OCI-LY1 (cell line): ENCODE measurements at regions not wholly inside any gene's neighbourhood (a gene's known extent, or its start where the extent isn't known, plus 50 kb on each side); places are given as distances from the start of the nearest gene placed in this dataset.

ENCODE experiments used
- EZH2 ChIP-seq: fragments of 200-600 bp; sonication (generic), shearing (Covaris generic); IDR thresholded peaks from 2 replicates; pipeline ENCODE4 v1.8.0; 2017; ENCODE audit warnings: borderline replicate concordance, mixed run types, mild to moderate bottlenecking, antibody characterized with exemption, low read length, moderate library complexity, mixed read lengths
- TF ChIP-seq, protein P1 (sequence below): fragments of 200-600 bp; sonication (generic), shearing (Covaris generic); IDR thresholded peaks from 2 replicates; pipeline ENCODE4 v1.5.1; 2017; ENCODE audit warnings: mild to moderate bottlenecking, antibody characterized with exemption, low read length, moderate library complexity, mixed read lengths

DNA sequence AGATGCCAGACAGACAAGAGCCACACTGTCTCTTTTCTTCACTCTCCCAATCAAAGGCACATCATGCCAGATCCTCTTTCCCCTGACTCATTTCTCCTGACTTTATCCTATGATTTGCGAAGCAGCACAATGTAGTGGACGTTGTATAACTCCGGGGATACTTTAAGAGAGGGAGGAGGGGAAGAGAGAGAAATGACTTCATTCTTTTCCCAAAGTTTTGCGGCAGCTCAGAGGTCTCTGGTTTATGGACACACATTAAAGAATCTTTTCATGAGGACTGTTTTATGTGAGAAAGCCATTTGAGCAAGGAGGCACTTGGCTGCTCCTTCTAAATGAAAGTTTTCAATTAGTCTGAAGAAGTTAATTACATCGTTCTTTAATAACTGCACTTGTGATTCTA lies 75.1 kb upstream of the MC3R start:
- TF ChIP-seq, protein P1, sequence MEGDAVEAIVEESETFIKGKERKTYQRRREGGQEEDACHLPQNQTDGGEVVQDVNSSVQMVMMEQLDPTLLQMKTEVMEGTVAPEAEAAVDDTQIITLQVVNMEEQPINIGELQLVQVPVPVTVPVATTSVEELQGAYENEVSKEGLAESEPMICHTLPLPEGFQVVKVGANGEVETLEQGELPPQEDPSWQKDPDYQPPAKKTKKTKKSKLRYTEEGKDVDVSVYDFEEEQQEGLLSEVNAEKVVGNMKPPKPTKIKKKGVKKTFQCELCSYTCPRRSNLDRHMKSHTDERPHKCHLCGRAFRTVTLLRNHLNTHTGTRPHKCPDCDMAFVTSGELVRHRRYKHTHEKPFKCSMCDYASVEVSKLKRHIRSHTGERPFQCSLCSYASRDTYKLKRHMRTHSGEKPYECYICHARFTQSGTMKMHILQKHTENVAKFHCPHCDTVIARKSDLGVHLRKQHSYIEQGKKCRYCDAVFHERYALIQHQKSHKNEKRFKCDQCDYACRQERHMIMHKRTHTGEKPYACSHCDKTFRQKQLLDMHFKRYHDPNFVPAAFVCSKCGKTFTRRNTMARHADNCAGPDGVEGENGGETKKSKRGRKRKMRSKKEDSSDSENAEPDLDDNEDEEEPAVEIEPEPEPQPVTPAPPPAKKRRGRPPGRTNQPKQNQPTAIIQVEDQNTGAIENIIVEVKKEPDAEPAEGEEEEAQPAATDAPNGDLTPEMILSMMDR: no peak
- TF ChIP-seq EZH2: no peak
